Heart right ventricle (tissue), 16 donors: ENCODE measurements at regions not wholly inside any gene's neighbourhood (a gene's known extent, or its start where the extent isn't known, plus 50 kb on each side); places are given as distances from the start of the nearest gene placed in this dataset.

Source experiments
- ATAC-seq, 8 donors: fragments of 200-7000 bp; cut with Tn5 transposase; one replicate each; pipeline ENCODE4 v1.9.1; 2020; ENCODE audit warnings: mild to moderate bottlenecking in 8 of 8, moderate library complexity in 8 of 8, moderate number of reproducible peaks in 1 of 8
- DNase-seq, 2 donors: peaks; one replicate each; pipeline ENCODE4 v3.0.0-alpha.2; 2020
- H3K27ac ChIP-seq, 10 donors: fragments of 200-600 bp; sonication (generic) in 2 of 10; one replicate each; pipeline versions ENCODE4 v1.5.0 to v1.8.0; 2020 to 2022; ENCODE audit warnings: mild to moderate bottlenecking in 3 of 10
- H3K27me3 ChIP-seq, 7 donors: fragments of 200-600 bp; one replicate each; pipeline ENCODE4 v1.8.0; 2021 to 2022; ENCODE audit warnings: mild to moderate bottlenecking in 2 of 7
- H3K36me3 ChIP-seq, 9 donors: fragments of 200-600 bp; sonication (generic) in 1 of 9; one replicate each; pipeline versions ENCODE4 v1.5.0 to v1.8.0; 2020 to 2022; ENCODE audit warnings: mild to moderate bottlenecking in 2 of 9
- H3K4me1 ChIP-seq, 9 donors: fragments of 200-600 bp; sonication (generic) in 1 of 9; one replicate each; pipeline versions ENCODE4 v1.5.0 to v1.8.0; 2020 to 2022; ENCODE audit warnings: mild to moderate bottlenecking in 4 of 9
- H3K4me3 ChIP-seq, 10 donors: fragments of 200-600 bp; sonication (generic) in 2 of 10; one replicate each; pipeline versions ENCODE4 v1.5.0 to v1.8.0; 2020 to 2022; ENCODE audit warnings: mild to moderate bottlenecking in 7 of 10, moderate library complexity in 2 of 10
- H3K9me3 ChIP-seq, 11 donors: fragments of 200-600 bp in 10 of 11; sonication (generic) in 2 of 11; one replicate each; pipeline versions ENCODE4 v1.5.0 to v1.8.0; 2013 to 2022; ENCODE audit warnings: mild to moderate bottlenecking in 2 of 11, control low read depth in 1 of 11, moderate library complexity in 1 of 11
- CTCF ChIP-seq, 9 donors: fragments of 200-600 bp; sonication (generic) in 2 of 9; IDR thresholded peaks; one replicate each; pipeline versions ENCODE4 v1.5.0 to v1.8.0; 2021 to 2022; ENCODE audit warnings: antibody characterized with exemption in 9 of 9, mild to moderate bottlenecking in 5 of 9, moderate library complexity in 1 of 9
- WGBS, 2 donors: extraction: QIAGEN DNeasy Blood & Tissue Kit; methylation state at CpG; one replicate each; pipeline ENCODE4 v1.1.7; 2013; ENCODE audit warnings: inconsistent platforms in 1 of 2; 5-methylcytosine and 5-hydroxymethylcytosine counted together
- intact Hi-C, 10 donors: fragments of 100-400 bp; cut with DNase I; formaldehyde crosslinking; loops; one replicate each; pipeline versions ENCODE4 v1.11.1 to v1.14.2; 2022
- donor health status: Arrhythmogenic right ventricular cardiomyopathy.
- donor health status: ischemic (EF 13 %, LVEDD 7.1; RV severe dilation, severe dysfunction).
- donor health status: healthy with polysubstance abuse.
- donor health status: DM: no; HTN: yes; CAD: no.
- donor health status: DM: no; HTN: no; CAD: no.
- donor health status: ischemic (EF 25% LVEDD 6.9; RV normal size, moderate dysfunction).
- donor health status: ischemic (EF 25% LVEDD 5.7; RV mildly dilated, moderate dysfunction).
- donor health status: healthy.
- donor health status: DM: yes; HTN: yes; CAD: no.
- donor health status: Ischemic cardiomyopathy.
- donor health status: ischemic (EF 35%, LVEDD 5.7; RV mildly dilated, moderate dysfunction).
- donor health status: nonischemic (EF 11% LVEDD 7.7; RV severe dilation, severe dysfunction).
- donor health status: DM: yes; HTN: yes; CAD: no.
- donor health status: PGD.
- donor health status: ischemic (EF 29% LVEDD 5.4; RV normal size, mild dysfunction).
- donor health status: nonischemic (EF 23%, LVEDD 6.1; RV moderate dilation, normal function).

GRCh38 chr2:129894616-129895015 lies 84.8 kb upstream of the RAB6C start:
- Histone ChIP-seq H3K4me1 (no peaks in the 10 kb centered on the region), H3K27ac (no peak overlapping the region), H3K36me3 (no peaks in the 10 kb centered on the region), H3K9me3 (peaks cover 0 to 10% (median 0%) of the 10 kb centered on the region in 11 donors), H3K4me3 (no peak overlapping the region), H3K27me3 (peaks cover 0 to 37% (median 5%) of the 10 kb centered on the region in 7 donors)
- intact Hi-C loops, result no loop called here
- DNase-seq, result no peak
- whole genome bisulfite sequencing, 2 donors, result 85 to 87% methylated on average over 8 of the region's 8 CpGs
- no peak for TF ChIP-seq CTCF (IDR thresholded peaks at IDR 0.05)
- ATAC-seq, result no peak

GRCh38 chr2:129895061-129895460 lies 84.4 kb upstream of the RAB6C start:
- TF ChIP-seq CTCF (IDR thresholded peaks at IDR 0.05), result no peak
- Histone ChIP-seq H3K4me3 (no peak overlapping the region), H3K36me3 (no peaks in the 10 kb centered on the region), H3K9me3 (peaks cover 0 to 14% (median 0%) of the 10 kb centered on the region in 11 donors), H3K4me1 (no peaks in the 10 kb centered on the region), H3K27ac (no peak overlapping the region), H3K27me3 (peaks cover 0 to 35% (median 5%) of the 10 kb centered on the region in 7 donors)
- intact Hi-C loops, result no loop called here
- ATAC-seq, result no peak
- DNase-seq, result no peak
- WGBS, 2 donors, result 86 to 94% methylated on average over 4 to 5 of the region's 5 CpGs

- Histone ChIP-seq H3K27ac (no peak overlapping the region), H3K4me3 (no peak overlapping the region), H3K9me3 (peaks cover 0 to 15% (median 0%) of the 10 kb centered on the region in 11 donors), H3K4me1 (no peaks in the 10 kb centered on the region), H3K36me3 (no peaks in the 10 kb centered on the region), H3K27me3 (peaks cover 0 to 32% (median 5%) of the 10 kb centered on the region in 7 donors)
- WGBS, 2 donors, result 74 to 88% methylated on average over 2 of the region's 2 CpGs
- no peak for DNase-seq
- ATAC-seq, result no peak
- no peak for TF ChIP-seq CTCF (IDR thresholded peaks at IDR 0.05)
- intact Hi-C loops, result no loop called here
Measured at GRCh38 chr2:129895526-129896082, 83.9 kb upstream of the RAB6C start.

GRCh38 chr2:129896226-129897100 lies 83.0 kb upstream of the RAB6C start:
- WGBS, 2 donors, result 80 to 82% methylated on average over 9 of the region's 9 CpGs
- ATAC-seq, result no peak

More at GRCh38 chr2:129896226-129897100, 83.0 kb upstream of the RAB6C start:
- Histone ChIP-seq H3K27ac (no peak overlapping the region), H3K27me3 (peaks cover 0 to 25% (median 5%) of the 10 kb centered on the region in 7 donors), H3K4me3 (no peak overlapping the region), H3K4me1 (no peaks in the 10 kb centered on the region), H3K36me3 (no peaks in the 10 kb centered on the region), H3K9me3 (peaks cover 0 to 23% (median 0%) of the 10 kb centered on the region in 11 donors)
- DNase-seq, result no peak
- TF ChIP-seq CTCF (IDR thresholded peaks at IDR 0.05), result no peak
- intact Hi-C loops, result no loop called here
